ENCODE measurements at regions not wholly inside any gene's neighbourhood (a gene's known extent, or its start where the extent isn't known, plus 50 kb on each side); places are given as distances from the start of the nearest gene placed in this dataset.

- no peaks in the 10 kb centered on the region for H3K36me3 ChIP-seq (ENCODE audit: insufficient read depth, low read length)
- no peaks in the 10 kb centered on the region for H4K20me1 ChIP-seq (ENCODE audit: insufficient read depth, low read length)
- no peak overlapping the region for H2AFZ ChIP-seq (ENCODE audit: low read depth, low read length)
- H3K4me1 ChIP-seq (ENCODE audit: insufficient read depth, low read length), result no peaks in the 10 kb centered on the region
- H3K79me2 ChIP-seq (ENCODE audit: insufficient read depth, low read length), result no peaks in the 10 kb centered on the region
- H3K4me3 ChIP-seq (ENCODE audit: low read depth in 1 of 2, low read length in 2 of 2), result no peak overlapping the region
- H3K4me2 ChIP-seq (ENCODE audit: insufficient read depth, low read length), result no peak overlapping the region
- no peaks in the 10 kb centered on the region for H3K9me3 ChIP-seq (ENCODE audit: insufficient read depth, low read length, severe bottlenecking)
- no peaks in the 10 kb centered on the region for H3K27me3 ChIP-seq (ENCODE audit: insufficient read depth, low read length, poor library complexity)
- no peak overlapping the region for H3K27ac ChIP-seq (ENCODE audit: low read length)
- ATAC-seq (ENCODE audit: insufficient read depth, low read depth) (no peak), DNase-seq (no peak)
- H3K9ac ChIP-seq (ENCODE audit: low read depth, low read length), result no peak overlapping the region
- no peak for TF ChIP-seq CTCF (IDR thresholded peaks at IDR 0.05; ENCODE audit: borderline replicate concordance, extremely low read depth, low read length, poor library complexity, severe bottlenecking)
- no peak for TF ChIP-seq EZH2 (IDR thresholded peaks at IDR 0.05; ENCODE audit: borderline replicate concordance, low read depth, low read length, severe bottlenecking)
Observed at GRCh38 chr18:61694236-61694635, 198.6 kb downstream of the RNF152 start.

DNA sequence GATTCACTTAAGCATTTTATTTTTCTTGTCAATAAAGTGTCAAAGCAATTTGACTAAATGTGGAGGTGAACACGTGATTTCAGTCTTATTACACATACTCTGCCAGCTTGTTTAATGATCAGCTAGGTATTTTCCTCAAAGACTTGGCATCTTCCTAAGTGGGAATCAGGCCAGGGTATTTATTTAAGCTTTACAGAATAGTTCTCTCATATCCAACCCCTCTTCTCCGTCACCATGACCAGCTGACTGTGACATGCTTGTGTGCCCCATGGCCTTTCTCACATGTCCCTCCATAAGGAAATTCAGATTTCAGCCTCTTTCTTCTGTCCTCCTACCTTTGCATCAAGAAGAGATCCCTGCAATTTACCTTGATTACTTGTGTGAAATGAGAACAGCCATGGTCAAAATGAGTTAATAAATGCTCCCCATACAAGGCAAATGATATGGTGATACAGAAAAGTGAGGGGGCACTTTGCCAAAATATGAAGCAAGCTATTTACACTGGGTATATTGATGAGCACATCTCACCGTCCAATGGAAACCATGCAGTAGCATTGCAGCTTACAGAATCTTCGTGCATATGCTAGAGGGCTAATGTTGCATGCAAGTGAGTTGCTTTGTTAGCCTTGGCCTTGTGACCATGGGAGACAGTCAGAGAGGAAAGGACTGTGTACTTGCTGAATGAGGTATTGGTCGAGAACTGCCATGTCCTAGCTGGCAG is 202.2 kb downstream of the RNF152 start:
- Histone ChIP-seq H3K4me1 (ENCODE audit: insufficient read depth, low read length) (no peaks in the 10 kb centered on the region), H3K27me3 (ENCODE audit: insufficient read depth, low read length, poor library complexity) (no peaks in the 10 kb centered on the region), H2AFZ (ENCODE audit: low read depth, low read length) (no peak overlapping the region), H3K79me2 (ENCODE audit: insufficient read depth, low read length) (no peaks in the 10 kb centered on the region), H3K4me3 (ENCODE audit: low read depth in 1 of 2, low read length in 2 of 2) (no peak overlapping the region), H4K20me1 (ENCODE audit: insufficient read depth, low read length) (no peaks in the 10 kb centered on the region), H3K9me3 (ENCODE audit: insufficient read depth, low read length, severe bottlenecking) (no peaks in the 10 kb centered on the region), H3K9ac (ENCODE audit: low read depth, low read length) (no peak overlapping the region), H3K36me3 (ENCODE audit: insufficient read depth, low read length) (no peaks in the 10 kb centered on the region), H3K4me2 (ENCODE audit: insufficient read depth, low read length) (no peak overlapping the region), H3K27ac (ENCODE audit: low read length) (no peak overlapping the region)
- DNase-seq, result no peak
- no peak for TF ChIP-seq EZH2 (IDR thresholded peaks at IDR 0.05; ENCODE audit: borderline replicate concordance, low read depth, low read length, severe bottlenecking)
- TF ChIP-seq CTCF (IDR thresholded peaks at IDR 0.05; ENCODE audit: borderline replicate concordance, extremely low read depth, low read length, poor library complexity, severe bottlenecking), result no peak
- ATAC-seq (ENCODE audit: insufficient read depth, low read depth), result no peak

DNA sequence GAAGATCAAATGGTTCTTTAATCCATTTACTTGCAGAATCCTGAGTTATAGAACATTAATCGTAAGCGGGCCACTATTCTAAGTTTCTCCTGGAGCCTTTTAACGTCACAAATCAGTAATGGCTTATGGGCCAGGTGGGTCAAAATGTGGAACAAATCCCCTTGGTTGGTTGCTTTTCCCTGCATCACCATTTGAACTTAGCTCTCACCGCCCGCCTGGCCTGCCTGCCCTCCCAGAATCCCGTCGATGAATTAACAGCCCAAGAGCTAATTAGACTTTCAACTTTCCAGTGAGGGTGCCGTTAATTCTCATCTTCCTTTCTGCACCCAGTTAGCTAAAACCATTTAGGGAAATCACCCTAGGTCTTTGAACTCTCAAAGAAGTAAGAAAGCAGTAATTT is 205.5 kb downstream of the RNF152 start:
- Histone ChIP-seq H3K4me3 (ENCODE audit: low read depth in 1 of 2, low read length in 2 of 2) (no peak overlapping the region), H3K9me3 (ENCODE audit: insufficient read depth, low read length, severe bottlenecking) (no peaks in the 10 kb centered on the region), H3K4me1 (ENCODE audit: insufficient read depth, low read length) (no peaks in the 10 kb centered on the region), H3K9ac (ENCODE audit: low read depth, low read length) (no peak overlapping the region), H3K27me3 (ENCODE audit: insufficient read depth, low read length, poor library complexity) (no peaks in the 10 kb centered on the region), H3K4me2 (ENCODE audit: insufficient read depth, low read length) (no peak overlapping the region), H3K27ac (ENCODE audit: low read length) (no peak overlapping the region), H3K36me3 (ENCODE audit: insufficient read depth, low read length) (no peaks in the 10 kb centered on the region), H2AFZ (ENCODE audit: low read depth, low read length) (no peak overlapping the region), H4K20me1 (ENCODE audit: insufficient read depth, low read length) (no peaks in the 10 kb centered on the region), H3K79me2 (ENCODE audit: insufficient read depth, low read length) (no peaks in the 10 kb centered on the region)
- TF ChIP-seq CTCF (IDR thresholded peaks at IDR 0.05; ENCODE audit: borderline replicate concordance, extremely low read depth, low read length, poor library complexity, severe bottlenecking) (no peak), EZH2 (IDR thresholded peaks at IDR 0.05; ENCODE audit: borderline replicate concordance, low read depth, low read length, severe bottlenecking) (no peak)
- no peak for ATAC-seq (ENCODE audit: insufficient read depth, low read depth)
- no peak for DNase-seq

Data from DND-41 (cell line).